ENCODE measurements at regions not wholly inside any gene's neighbourhood (a gene's known extent, or its start where the extent isn't known, plus 50 kb on each side); places are given as distances from the start of the nearest gene placed in this dataset.
A peak's percentile ranks its signal among the peaks of the same experiment; 100 is the strongest.

DNA sequence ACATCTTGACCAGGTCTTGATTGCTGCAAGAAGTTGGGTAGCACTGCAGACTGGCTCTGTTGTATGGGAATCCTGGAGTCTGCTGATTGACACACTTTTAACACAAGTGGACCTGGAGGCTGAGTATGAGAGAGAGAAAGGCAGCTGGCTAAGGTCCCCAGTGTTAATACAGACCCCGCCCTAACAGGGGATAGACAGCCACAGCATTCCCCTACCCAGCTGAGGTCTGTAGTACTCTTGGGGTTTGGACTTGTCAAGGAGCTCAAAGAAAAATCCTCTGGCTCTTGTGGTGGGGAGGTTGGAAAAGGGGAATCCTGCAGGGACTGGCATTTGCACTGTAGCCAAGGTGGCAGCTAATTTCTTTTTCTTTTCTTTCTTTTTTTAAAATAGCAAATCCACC, 192.7 kb downstream of the ZNF621 start:
- Histone ChIP-seq H4K20me1 (ENCODE audit: insufficient read depth, low read length, poor library complexity, severe bottlenecking) (no peaks in the 10 kb centered on the region), H2AFZ (ENCODE audit: low read length) (no peak overlapping the region), H3K9me2 (replicated peaks; ENCODE audit: low read depth, low read length) (no peaks in the 10 kb centered on the region), H3K4me2 (ENCODE audit: low read depth, low read length, poor library complexity, severe bottlenecking) (no peak overlapping the region), H3K9me3 (ENCODE audit: insufficient read depth, low read depth, low read length) (no peaks in the 10 kb centered on the region), H3K4me3 (ENCODE audit: low read length, poor library complexity, severe bottlenecking) (no peak overlapping the region), H3K36me3 (ENCODE audit: insufficient read depth, low read length) (no peaks in the 10 kb centered on the region), H3K79me2 (ENCODE audit: insufficient read depth, low read length) (no peaks in the 10 kb centered on the region), H3F3A (ENCODE audit: low read depth) (no peaks in the 10 kb centered on the region), H3K27me3 (ENCODE audit: insufficient read depth, low read length, poor library complexity, severe bottlenecking) (no peaks in the 10 kb centered on the region), H3K4me1 (ENCODE audit: insufficient read depth, low read length, poor library complexity, severe bottlenecking) (peaks cover 28% of the 10 kb centered on the region), H3K9ac (ENCODE audit: low read depth, low read length, poor library complexity, severe bottlenecking) (no peak overlapping the region)
- TF ChIP-seq EZH2phosphoT487 (IDR thresholded peaks at IDR 0.05; ENCODE audit: borderline replicate concordance) (no peak), CTCF (conservative IDR thresholded peaks at IDR 0.05; ENCODE audit: low read length) (no peak)

DNA sequence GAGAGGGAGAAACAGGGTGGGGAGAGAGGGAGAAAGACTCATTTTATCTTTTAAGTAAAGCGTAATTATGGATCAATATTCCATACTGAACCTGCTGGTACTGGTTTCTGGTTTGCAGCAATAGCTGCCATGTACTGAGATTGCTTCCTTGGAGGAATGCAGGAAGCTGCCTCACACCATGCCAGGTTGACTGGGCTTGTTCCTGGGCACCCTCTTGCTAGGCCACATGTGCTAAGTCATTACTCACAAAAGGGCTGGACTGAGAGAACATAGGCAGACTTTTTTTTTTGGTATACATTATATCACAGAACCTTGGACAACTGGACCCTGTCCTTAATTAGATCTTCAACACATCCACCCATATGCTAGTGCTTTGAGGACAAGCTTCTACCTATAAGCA, 193.4 kb downstream of the ZNF621 start:
- Histone ChIP-seq H3K9me2 (replicated peaks; ENCODE audit: low read depth, low read length) (no peaks in the 10 kb centered on the region), H3F3A (ENCODE audit: low read depth) (no peaks in the 10 kb centered on the region), H3K4me3 (ENCODE audit: low read length, poor library complexity, severe bottlenecking) (no peak overlapping the region), H2AFZ (ENCODE audit: low read length) (peak overlapping the region; percentile 50; the same call in 1 of the 2 replicates), H3K79me2 (ENCODE audit: insufficient read depth, low read length) (no peaks in the 10 kb centered on the region), H3K4me1 (ENCODE audit: insufficient read depth, low read length, poor library complexity, severe bottlenecking) (peaks cover 21% of the 10 kb centered on the region), H3K27me3 (ENCODE audit: insufficient read depth, low read length, poor library complexity, severe bottlenecking) (no peaks in the 10 kb centered on the region), H4K20me1 (ENCODE audit: insufficient read depth, low read length, poor library complexity, severe bottlenecking) (no peaks in the 10 kb centered on the region), H3K9me3 (ENCODE audit: insufficient read depth, low read depth, low read length) (no peaks in the 10 kb centered on the region), H3K9ac (ENCODE audit: low read depth, low read length, poor library complexity, severe bottlenecking) (no peak overlapping the region), H3K4me2 (ENCODE audit: low read depth, low read length, poor library complexity, severe bottlenecking) (no peak overlapping the region), H3K36me3 (ENCODE audit: insufficient read depth, low read length) (no peaks in the 10 kb centered on the region)
- TF ChIP-seq EZH2phosphoT487 (IDR thresholded peaks at IDR 0.05; ENCODE audit: borderline replicate concordance) (no peak), CTCF (conservative IDR thresholded peaks at IDR 0.05; ENCODE audit: low read length) (no peak)

DNA sequence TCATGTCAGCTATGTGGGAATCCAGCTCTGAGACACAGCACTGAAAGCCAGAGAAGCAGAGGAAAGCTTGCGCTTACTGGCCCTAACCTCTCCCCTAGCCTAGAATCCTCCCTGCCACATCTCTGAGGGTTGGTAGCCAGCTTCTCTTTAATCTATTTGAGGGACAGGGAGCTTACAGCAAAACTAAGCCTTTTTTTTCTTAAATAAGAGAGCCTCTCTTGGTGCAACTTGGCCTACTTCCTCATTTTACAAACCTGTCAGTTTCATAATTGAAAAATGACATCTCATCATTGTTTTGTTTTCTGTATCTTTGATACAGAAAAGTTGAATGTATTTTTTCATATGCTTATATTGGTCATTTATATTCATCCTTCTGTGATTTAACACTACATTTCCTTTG, 193.9 kb downstream of the ZNF621 start:
- Histone ChIP-seq H3K9ac (ENCODE audit: low read depth, low read length, poor library complexity, severe bottlenecking) (no peak overlapping the region), H2AFZ (ENCODE audit: low read length) (peak overlapping the region; percentile 50; the same call in 1 of the 2 replicates)
- TF ChIP-seq CTCF (conservative IDR thresholded peaks at IDR 0.05; ENCODE audit: low read length) (no peak), EZH2phosphoT487 (IDR thresholded peaks at IDR 0.05; ENCODE audit: borderline replicate concordance) (no peak)

More for the DNA sequence above, 193.9 kb downstream of the ZNF621 start:
- H3K4me2 ChIP-seq (ENCODE audit: low read depth, low read length, poor library complexity, severe bottlenecking) = no peak overlapping the region
- no peaks in the 10 kb centered on the region for H3K79me2 ChIP-seq (ENCODE audit: insufficient read depth, low read length)
- H3F3A ChIP-seq (ENCODE audit: low read depth) = no peaks in the 10 kb centered on the region
- no peaks in the 10 kb centered on the region for H3K9me2 ChIP-seq (replicated peaks; ENCODE audit: low read depth, low read length)
- H3K27me3 ChIP-seq (ENCODE audit: insufficient read depth, low read length, poor library complexity, severe bottlenecking) = no peaks in the 10 kb centered on the region
- H3K4me3 ChIP-seq (ENCODE audit: low read length, poor library complexity, severe bottlenecking) = no peak overlapping the region
- peaks cover 16% of the 10 kb centered on the region for H3K4me1 ChIP-seq (ENCODE audit: insufficient read depth, low read length, poor library complexity, severe bottlenecking)
- H4K20me1 ChIP-seq (ENCODE audit: insufficient read depth, low read length, poor library complexity, severe bottlenecking) = no peaks in the 10 kb centered on the region
- H3K9me3 ChIP-seq (ENCODE audit: insufficient read depth, low read depth, low read length) = no peaks in the 10 kb centered on the region
- H3K36me3 ChIP-seq (ENCODE audit: insufficient read depth, low read length) = no peaks in the 10 kb centered on the region

Measured in Loucy (cell line).